ENCODE measurements at regions not wholly inside any gene's neighbourhood (a gene's known extent, or its start where the extent isn't known, plus 50 kb on each side); places are given as distances from the start of the nearest gene placed in this dataset.

- TF ChIP-seq POLR2A (IDR thresholded peaks at IDR 0.05) (no peak), POLR2AphosphoS5 (IDR thresholded peaks at IDR 0.05) (no peak), CTCF (IDR thresholded peaks at IDR 0.05) (no peak)
Observed at GRCh38 chr1:166703141-166703540, 136.1 kb upstream of the POGK start.
